WTC11 (cell line): ENCODE measurements at regions not wholly inside any gene's neighbourhood (a gene's known extent, or its start where the extent isn't known, plus 50 kb on each side); places are given as distances from the start of the nearest gene placed in this dataset.

ENCODE experiments used
- ATAC-seq: fragments of 200-7000 bp; cut with Tn5 transposase; 2 replicates; pipeline ENCODE4 v1.10.0; 2021; ENCODE audit warnings: mild to moderate bottlenecking, moderate library complexity
- CTCF ChIA-PET: fragments of 300-600 bp; sonication (Branson Sonifier 250); formaldehyde crosslinking; loops from one replicate; lab custom pipeline; 2021; ENCODE audit warnings: antibody characterized with exemption; lab: Charles Lee
- POLR2A ChIA-PET: fragments of 350-600 bp; sonication (Branson Sonifier 250); formaldehyde crosslinking; loops from one replicate; lab custom pipeline; 2021; ENCODE audit warnings: antibody characterized with exemption; lab: Charles Lee
- DNase-seq: peaks from one replicate; pipeline ENCODE4 v3.0.0; 2021; ENCODE audit warnings: low spot score
- H3K27ac Mint-ChIP-seq: 2 replicates; pipeline ENCODE4 v1.8.0; 2021; ENCODE audit warnings: mixed read lengths
- H3K27me3 Mint-ChIP-seq: 2 replicates; pipeline ENCODE4 v1.8.0; 2021; ENCODE audit warnings: low read depth, mild to moderate bottlenecking, moderate library complexity, mixed read lengths
- H3K36me3 Mint-ChIP-seq: 2 replicates; pipeline ENCODE4 v1.8.0; 2021; ENCODE audit warnings: mixed read lengths
- H3K4me1 Mint-ChIP-seq: 2 replicates; pipeline ENCODE4 v1.8.0; 2022; ENCODE audit warnings: mixed read lengths
- H3K4me3 Mint-ChIP-seq: 2 replicates; pipeline ENCODE4 v1.8.0; 2021; ENCODE audit warnings: mild to moderate bottlenecking, moderate library complexity, mixed read lengths
- H3K9me3 Mint-ChIP-seq: 2 replicates; pipeline ENCODE4 v1.8.0; 2021; ENCODE audit warnings: mixed read lengths
- ATF6 ChIP-seq: sonication (generic); formaldehyde crosslinking; IDR thresholded peaks from 2 replicates; pipeline ENCODE4 v1.8.1; 2023; ENCODE audit warnings: mild to moderate bottlenecking, missing genetic modification reagents
- E2F4 ChIP-seq: sonication (generic); formaldehyde crosslinking; IDR thresholded peaks from 2 replicates; pipeline ENCODE4 v1.8.1; 2022; ENCODE audit warnings: low read depth, mild to moderate bottlenecking, moderate library complexity, missing genetic modification reagents, borderline replicate concordance
- PRRX2 ChIP-seq: fragments of 250-450 bp; sonication (Bioruptor Pico); IDR thresholded peaks from 2 replicates; pipeline ENCODE4 v1.8.0; 2021; ENCODE audit warnings: mild to moderate bottlenecking
- SMAD4 ChIP-seq: sonication (generic); formaldehyde crosslinking; IDR thresholded peaks from 2 replicates; pipeline ENCODE4 v1.8.0; 2022; ENCODE audit warnings: mild to moderate bottlenecking, missing genetic modification reagents
- STAT6 ChIP-seq: sonication (generic); formaldehyde crosslinking; conservative IDR thresholded peaks from 2 replicates; pipeline ENCODE4 v1.8.1; 2023; ENCODE audit warnings: mild to moderate bottlenecking, low read depth, missing genetic modification reagents, moderate library complexity
- TCF7 ChIP-seq: sonication (generic); formaldehyde crosslinking; IDR thresholded peaks from 2 replicates; pipeline ENCODE4 v1.8.0; 2022; ENCODE audit warnings: mild to moderate bottlenecking, low read depth, missing genetic modification reagents, moderate library complexity
- ZNF416 ChIP-seq: fragments of 250-450 bp; sonication (Bioruptor Pico); IDR thresholded peaks from 2 replicates; pipeline ENCODE4 v1.9.0; 2021; ENCODE audit warnings: mild to moderate bottlenecking, inconsistent platforms
- TF ChIP-seq, protein P1 (sequence below): fragments of 250-450 bp; sonication (Bioruptor Pico); conservative IDR thresholded peaks from 2 replicates; pipeline ENCODE4 v1.9.0; 2021; ENCODE audit warnings: mild to moderate bottlenecking
- TF ChIP-seq, protein P2 (sequence below): sonication (generic); formaldehyde crosslinking; IDR thresholded peaks from 2 replicates; pipeline ENCODE4 v1.8.0; 2022; ENCODE audit warnings: mild to moderate bottlenecking, missing genetic modification reagents

DNA sequence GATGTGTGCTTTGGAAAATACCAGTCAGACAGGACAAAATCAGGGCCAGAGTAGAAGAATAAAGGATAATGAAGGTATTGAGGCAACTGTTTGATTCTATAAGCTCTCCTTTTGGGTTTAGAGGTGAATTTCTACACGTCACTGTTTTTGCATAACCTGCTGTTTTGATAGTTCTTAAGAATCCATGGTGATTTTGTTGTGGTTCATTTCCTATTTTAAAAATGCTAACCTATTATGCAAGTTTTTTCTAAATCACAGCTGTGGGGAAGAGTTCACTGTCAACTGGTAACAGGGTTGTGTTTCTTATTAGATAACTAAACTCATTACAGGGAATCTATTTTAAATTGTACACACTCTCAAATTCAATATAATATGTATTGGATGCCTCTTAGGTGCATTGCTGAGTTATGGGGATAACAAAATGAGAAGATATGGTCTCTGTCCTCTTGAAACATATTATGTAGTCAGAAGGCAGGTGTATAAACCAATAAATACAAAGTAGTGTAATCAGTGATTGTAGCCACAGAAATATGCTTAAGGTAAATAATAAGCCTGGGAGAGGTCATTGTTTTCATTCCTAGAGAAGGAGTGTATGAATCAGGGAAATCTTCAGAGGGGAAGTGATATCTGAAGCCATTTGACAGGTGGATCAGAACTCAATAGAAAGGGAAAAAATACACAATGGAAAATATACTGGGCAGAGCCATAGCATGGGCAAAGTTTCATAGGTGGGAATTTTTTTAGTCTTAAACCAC, 192.5 kb downstream of the FAT3 start (continued):
- TF ChIP-seq STAT6 (no peak), TCF7 (CRISPR knock-in tag) (no peak)
- TF ChIP-seq, protein P1, sequence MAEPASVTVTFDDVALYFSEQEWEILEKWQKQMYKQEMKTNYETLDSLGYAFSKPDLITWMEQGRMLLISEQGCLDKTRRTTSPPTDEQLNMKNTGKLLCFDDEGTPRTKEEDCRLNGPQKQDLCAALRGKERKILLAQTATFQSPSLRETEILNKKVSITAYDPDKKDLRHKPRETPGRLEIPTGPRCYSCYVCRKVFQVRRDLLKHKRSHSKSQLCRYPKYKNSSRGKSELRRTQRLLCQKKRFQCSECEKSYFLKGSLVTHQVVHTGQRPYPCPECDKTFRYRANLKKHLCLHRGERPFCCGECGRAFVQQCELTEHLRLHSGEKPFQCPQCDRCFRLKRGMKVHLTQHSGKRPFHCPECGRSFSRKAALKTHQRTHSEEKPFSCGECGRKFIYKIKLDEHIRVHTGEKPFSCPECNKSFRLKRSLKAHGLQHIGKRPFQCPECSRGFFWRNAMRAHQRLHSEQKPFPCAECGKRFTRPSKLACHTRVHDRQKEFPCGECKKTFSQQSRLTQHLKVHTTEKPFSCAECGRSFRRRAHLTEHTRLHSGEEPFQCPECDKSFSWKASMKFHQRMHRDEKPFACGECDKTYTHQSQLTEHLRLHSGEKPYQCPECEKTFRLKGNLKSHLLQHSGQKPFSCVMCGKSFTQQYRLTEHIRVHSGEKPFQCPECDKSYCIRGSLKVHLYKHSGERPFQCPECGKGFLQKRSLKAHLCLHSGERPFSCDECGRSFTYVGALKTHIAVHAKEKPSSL (CRISPR knock-in tag) = no peak

DNA sequence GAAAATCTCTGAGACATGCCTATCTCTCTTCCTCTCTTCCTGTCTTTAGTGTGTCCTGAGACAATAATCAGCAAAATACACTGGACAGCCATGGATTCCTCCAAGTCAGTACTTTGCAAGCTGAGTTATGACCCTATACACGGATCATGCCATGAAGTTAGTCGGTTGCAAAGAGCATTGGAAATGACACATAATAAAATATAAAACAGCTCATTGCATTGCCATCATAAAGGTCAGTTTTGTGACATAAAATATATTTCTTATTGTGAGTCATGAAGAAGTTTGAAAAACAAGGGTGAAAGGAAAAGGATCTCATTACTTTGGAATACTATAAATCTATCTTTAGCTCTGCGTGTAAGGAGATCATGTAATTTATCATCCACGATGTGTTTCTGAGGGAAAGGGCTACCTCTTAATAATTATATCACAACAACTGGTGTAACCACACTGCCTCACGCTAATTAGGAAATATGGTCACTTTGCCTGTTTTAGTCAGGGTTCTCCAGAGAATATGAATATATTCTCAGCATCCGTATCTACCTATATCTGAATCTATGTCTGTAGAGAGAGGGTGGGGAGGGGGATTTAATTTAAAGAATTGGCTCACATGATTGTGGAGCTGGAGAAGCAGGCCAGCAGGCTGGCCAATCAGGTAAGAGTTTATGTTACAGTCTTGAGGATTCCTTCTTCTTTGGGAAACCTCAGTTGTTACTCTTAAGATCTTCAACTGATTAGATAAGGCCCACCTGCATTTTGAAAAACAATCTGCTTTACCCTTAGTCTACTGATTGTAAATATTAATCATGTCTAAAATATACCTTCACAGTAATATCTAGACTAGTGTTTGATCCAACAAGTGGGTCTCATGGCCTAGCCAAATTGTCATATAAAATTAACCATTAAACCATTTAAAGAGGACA, 198.8 kb downstream of the FAT3 start:
- no peak for TF ChIP-seq E2F4 (CRISPR knock-in tag)
- TF ChIP-seq STAT6 = no peak
- TF ChIP-seq, protein P2, sequence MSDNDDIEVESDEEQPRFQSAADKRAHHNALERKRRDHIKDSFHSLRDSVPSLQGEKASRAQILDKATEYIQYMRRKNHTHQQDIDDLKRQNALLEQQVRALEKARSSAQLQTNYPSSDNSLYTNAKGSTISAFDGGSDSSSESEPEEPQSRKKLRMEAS (CRISPR knock-in tag) = no peak
- TF ChIP-seq PRRX2 (CRISPR knock-in tag) = no peak
- no peak for TF ChIP-seq SMAD4 (CRISPR knock-in tag)
- TF ChIP-seq ZNF416 (CRISPR knock-in tag) = no peak
- TF ChIP-seq ATF6 (CRISPR knock-in tag) = no peak
- no peak overlapping the region for H3K4me3 Mint-ChIP-seq
- ChIA-PET POLR2A (no interaction called here), CTCF (interaction anchor here (0.8 kb wide), 1 partner anchor 35 kb away, joined by 3 read pairs; no protein-coding TSS in a partner anchor)
- H3K36me3 Mint-ChIP-seq = peaks cover 8% of the 10 kb centered on the region
- ATAC-seq (no peak), DNase-seq (no peak)
- H3K9me3 Mint-ChIP-seq = peaks cover 22% of the 10 kb centered on the region
- H3K27me3 Mint-ChIP-seq = no peaks in the 10 kb centered on the region
- peaks cover 7% of the 10 kb centered on the region; the same call in 1 of the 2 replicates for H3K4me1 Mint-ChIP-seq
- H3K27ac Mint-ChIP-seq = no peak overlapping the region
